ENCODE measurements at regions not wholly inside any gene's neighbourhood (a gene's known extent, or its start where the extent isn't known, plus 50 kb on each side); places are given as distances from the start of the nearest gene placed in this dataset.

DNA sequence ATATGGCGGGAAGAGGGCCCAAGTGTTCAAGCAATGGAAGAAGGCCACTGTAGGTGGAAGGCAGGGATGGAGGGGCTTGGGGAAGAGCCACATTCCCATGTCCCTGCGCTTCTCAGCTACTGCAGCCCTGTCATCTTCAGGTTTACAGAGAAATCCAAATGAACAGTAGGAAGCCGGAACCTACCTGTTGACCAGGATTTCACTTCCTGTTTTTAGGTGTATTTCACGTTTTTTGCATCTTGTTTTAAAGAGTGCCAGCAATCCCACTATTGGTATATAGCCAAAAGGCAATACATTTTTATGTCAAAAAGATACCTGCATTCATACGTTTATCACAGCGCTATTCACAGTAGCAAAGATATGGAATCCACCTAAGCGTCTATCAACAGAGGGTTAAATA, 159.2 kb downstream of the SLC35B3 start:
- no peaks in the 10 kb centered on the region for H3K27me3 ChIP-seq (replicated peaks; ENCODE audit: insufficient read depth, low read length)
- H3K9me2 ChIP-seq (replicated peaks; ENCODE audit: insufficient read depth, low read length): no peaks in the 10 kb centered on the region
- TF ChIP-seq EZH2phosphoT487 (IDR thresholded peaks at IDR 0.05; ENCODE audit: low read length): no peak
- TF ChIP-seq, protein P1, sequence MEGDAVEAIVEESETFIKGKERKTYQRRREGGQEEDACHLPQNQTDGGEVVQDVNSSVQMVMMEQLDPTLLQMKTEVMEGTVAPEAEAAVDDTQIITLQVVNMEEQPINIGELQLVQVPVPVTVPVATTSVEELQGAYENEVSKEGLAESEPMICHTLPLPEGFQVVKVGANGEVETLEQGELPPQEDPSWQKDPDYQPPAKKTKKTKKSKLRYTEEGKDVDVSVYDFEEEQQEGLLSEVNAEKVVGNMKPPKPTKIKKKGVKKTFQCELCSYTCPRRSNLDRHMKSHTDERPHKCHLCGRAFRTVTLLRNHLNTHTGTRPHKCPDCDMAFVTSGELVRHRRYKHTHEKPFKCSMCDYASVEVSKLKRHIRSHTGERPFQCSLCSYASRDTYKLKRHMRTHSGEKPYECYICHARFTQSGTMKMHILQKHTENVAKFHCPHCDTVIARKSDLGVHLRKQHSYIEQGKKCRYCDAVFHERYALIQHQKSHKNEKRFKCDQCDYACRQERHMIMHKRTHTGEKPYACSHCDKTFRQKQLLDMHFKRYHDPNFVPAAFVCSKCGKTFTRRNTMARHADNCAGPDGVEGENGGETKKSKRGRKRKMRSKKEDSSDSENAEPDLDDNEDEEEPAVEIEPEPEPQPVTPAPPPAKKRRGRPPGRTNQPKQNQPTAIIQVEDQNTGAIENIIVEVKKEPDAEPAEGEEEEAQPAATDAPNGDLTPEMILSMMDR (IDR thresholded peaks at IDR 0.05; ENCODE audit: low read length): no peak
- TF ChIP-seq EZH2 (optimal IDR thresholded peaks at IDR 0.05; ENCODE audit: low read depth, low read length): no peak
- H3K36me3 ChIP-seq (replicated peaks; ENCODE audit: insufficient read depth, low read length): no peaks in the 10 kb centered on the region
- H3K4me3 ChIP-seq (ENCODE audit: low read length): no peak overlapping the region
- H2AFZ ChIP-seq (ENCODE audit: low read length): no peak overlapping the region
- no peak for DNase-seq
- H3K9ac ChIP-seq (ENCODE audit: low read length): no peak overlapping the region
- no peak overlapping the region for H3K4me2 ChIP-seq (ENCODE audit: low read depth, low read length)
- no peaks in the 10 kb centered on the region for H3K79me2 ChIP-seq (ENCODE audit: low read length)
- no peaks in the 10 kb centered on the region for H3K4me1 ChIP-seq (ENCODE audit: low read length)
- H3F3A ChIP-seq (ENCODE audit: insufficient read depth, low read length): no peaks in the 10 kb centered on the region
- H3K9me3 ChIP-seq (replicated peaks; ENCODE audit: insufficient read depth, low read length): no peaks in the 10 kb centered on the region
- no peak overlapping the region for H3K27ac ChIP-seq (ENCODE audit: low read length)
- H4K20me1 ChIP-seq (ENCODE audit: insufficient read depth, low read length): no peaks in the 10 kb centered on the region

DNA sequence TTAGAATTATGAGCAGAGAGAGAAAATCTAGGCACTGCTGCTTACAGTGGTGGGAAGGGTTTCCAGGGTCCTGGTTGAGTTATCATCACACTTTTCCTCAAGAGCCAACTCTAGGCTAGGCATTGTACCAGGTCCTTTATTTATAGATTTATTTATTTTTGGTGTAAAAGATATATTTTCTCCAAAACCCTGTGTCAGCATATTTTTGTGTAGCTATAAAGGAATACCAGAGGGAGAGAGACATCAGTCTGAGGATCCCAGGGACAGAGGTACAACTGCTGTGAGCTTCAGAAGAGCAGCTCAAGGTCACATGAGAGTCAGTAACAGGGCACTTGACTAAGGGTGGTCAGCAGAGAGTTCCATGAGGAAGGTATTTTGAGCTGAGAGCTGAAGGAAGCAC, 159.7 kb downstream of the SLC35B3 start:
- DNase-seq: no peak
- no peaks in the 10 kb centered on the region for H3K27me3 ChIP-seq (replicated peaks; ENCODE audit: insufficient read depth, low read length)
- no peaks in the 10 kb centered on the region for H3K4me1 ChIP-seq (ENCODE audit: low read length)
- H3K4me2 ChIP-seq (ENCODE audit: low read depth, low read length): no peak overlapping the region
- TF ChIP-seq EZH2phosphoT487 (IDR thresholded peaks at IDR 0.05; ENCODE audit: low read length) (no peak), EZH2 (optimal IDR thresholded peaks at IDR 0.05; ENCODE audit: low read depth, low read length) (no peak)
- TF ChIP-seq, protein P1 (IDR thresholded peaks at IDR 0.05; ENCODE audit: low read length): no peak
- no peaks in the 10 kb centered on the region for H3K36me3 ChIP-seq (replicated peaks; ENCODE audit: insufficient read depth, low read length)
- H4K20me1 ChIP-seq (ENCODE audit: insufficient read depth, low read length): no peaks in the 10 kb centered on the region
- no peak overlapping the region for H3K9ac ChIP-seq (ENCODE audit: low read length)
- H3F3A ChIP-seq (ENCODE audit: insufficient read depth, low read length): no peaks in the 10 kb centered on the region
- H3K4me3 ChIP-seq (ENCODE audit: low read length): no peak overlapping the region
- H3K27ac ChIP-seq (ENCODE audit: low read length): no peak overlapping the region
- H2AFZ ChIP-seq (ENCODE audit: low read length): no peak overlapping the region
- H3K9me2 ChIP-seq (replicated peaks; ENCODE audit: insufficient read depth, low read length): no peaks in the 10 kb centered on the region
- H3K9me3 ChIP-seq (replicated peaks; ENCODE audit: insufficient read depth, low read length): no peaks in the 10 kb centered on the region
- H3K79me2 ChIP-seq (ENCODE audit: low read length): no peaks in the 10 kb centered on the region

DNA sequence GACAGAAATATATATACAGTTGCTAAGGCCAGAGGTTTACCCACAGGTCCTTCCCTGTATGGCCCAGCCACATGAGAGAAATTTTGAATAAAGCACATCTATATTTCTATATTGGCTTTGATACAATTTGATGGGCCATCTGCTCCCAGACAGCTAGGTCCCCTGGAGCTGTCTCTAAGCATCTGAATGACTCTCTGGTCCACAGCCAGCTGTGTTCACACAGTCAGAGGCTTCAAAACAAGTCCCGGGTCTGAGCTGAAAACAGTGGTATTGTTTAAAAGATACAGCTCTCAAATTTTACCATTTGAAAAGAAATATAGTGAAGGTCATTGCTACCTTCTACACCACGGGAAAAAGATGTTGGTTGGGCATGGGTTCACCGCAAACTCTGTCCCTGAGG, 161.1 kb downstream of the SLC35B3 start:
- Histone ChIP-seq H3K27me3 (replicated peaks; ENCODE audit: insufficient read depth, low read length) (no peaks in the 10 kb centered on the region), H3K4me1 (ENCODE audit: low read length) (no peaks in the 10 kb centered on the region), H3K4me2 (ENCODE audit: low read depth, low read length) (no peak overlapping the region), H3K4me3 (ENCODE audit: low read length) (no peak overlapping the region), H3K79me2 (ENCODE audit: low read length) (no peaks in the 10 kb centered on the region), H3F3A (ENCODE audit: insufficient read depth, low read length) (no peaks in the 10 kb centered on the region), H3K9me2 (replicated peaks; ENCODE audit: insufficient read depth, low read length) (no peaks in the 10 kb centered on the region), H3K9me3 (replicated peaks; ENCODE audit: insufficient read depth, low read length) (no peaks in the 10 kb centered on the region), H2AFZ (ENCODE audit: low read length) (no peak overlapping the region), H3K9ac (ENCODE audit: low read length) (no peak overlapping the region), H3K36me3 (replicated peaks; ENCODE audit: insufficient read depth, low read length) (no peaks in the 10 kb centered on the region), H4K20me1 (ENCODE audit: insufficient read depth, low read length) (no peaks in the 10 kb centered on the region), H3K27ac (ENCODE audit: low read length) (no peak overlapping the region)
- TF ChIP-seq EZH2 (optimal IDR thresholded peaks at IDR 0.05; ENCODE audit: low read depth, low read length): no peak
- no peak for TF ChIP-seq EZH2phosphoT487 (IDR thresholded peaks at IDR 0.05; ENCODE audit: low read length)
- TF ChIP-seq, protein P1 (IDR thresholded peaks at IDR 0.05; ENCODE audit: low read length): no peak
- no peak for DNase-seq
